Sigmoid colon (tissue), 4 donors: ENCODE measurements at regions not wholly inside any gene's neighbourhood (a gene's known extent, or its start where the extent isn't known, plus 50 kb on each side); places are given as distances from the start of the nearest gene placed in this dataset.

ENCODE experiments used
- EP300 ChIP-seq, 4 donors: sonication (generic); formaldehyde crosslinking; IDR thresholded peaks; one replicate each; pipeline ENCODE4 v1.6.1; 2017; ENCODE audit warnings: antibody characterized with exemption in 4 of 4
- POLR2A ChIP-seq, 2 donors: fragments of 450-650 bp; IDR thresholded peaks; one replicate each; pipeline ENCODE4 v1.6.1; 2016; ENCODE audit warnings: antibody characterized with exemption in 2 of 2, mild to moderate bottlenecking in 2 of 2, moderate library complexity in 2 of 2

DNA sequence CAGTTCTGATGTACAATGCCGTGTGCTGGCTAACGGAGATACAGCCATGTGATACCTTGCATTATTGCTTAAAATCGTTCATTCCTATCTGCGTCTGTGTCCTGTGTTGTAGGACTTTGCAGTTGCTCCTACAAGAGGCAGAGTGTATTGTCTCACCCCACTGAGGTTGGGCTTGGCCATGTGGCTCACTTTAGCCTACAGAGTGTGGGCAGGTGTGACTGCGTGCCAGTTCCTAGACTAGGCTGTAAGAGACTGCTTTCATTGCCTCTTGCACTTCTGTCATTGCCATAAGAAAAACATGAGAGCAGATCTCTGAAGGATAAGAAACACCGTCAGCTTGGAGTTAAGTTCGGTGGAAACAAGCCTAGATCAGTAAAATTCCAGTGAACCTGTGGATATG, 197.7 kb upstream of the CRY1 start:
- no peak for TF ChIP-seq POLR2A (IDR thresholded peaks at IDR 0.05)
- TF ChIP-seq EP300 (IDR thresholded peaks at IDR 0.05), result no peak
